HFF-Myc (cell line): ENCODE measurements at regions not wholly inside any gene's neighbourhood (a gene's known extent, or its start where the extent isn't known, plus 50 kb on each side); places are given as distances from the start of the nearest gene placed in this dataset.

Source experiments
- DNase-seq: peaks from one replicate; pipeline ENCODE4 v3.0.0-alpha.2; 2011; ENCODE audit warnings: low read depth; ENCODE audit errors: extremely low read depth
- H3K4me3 ChIP-seq: replicated peaks from 2 replicates; pipeline ENCODE4 v1.5.1; 2011; ENCODE audit warnings: low read depth, mild to moderate bottlenecking, control low read depth, low read length
- TF ChIP-seq, protein P1 (sequence below): IDR thresholded peaks from 2 replicates; pipeline ENCODE4 v1.5.1; 2012; ENCODE audit warnings: mild to moderate bottlenecking, low read depth, low read length, control low read depth; ENCODE audit errors: missing control alignments

DNA sequence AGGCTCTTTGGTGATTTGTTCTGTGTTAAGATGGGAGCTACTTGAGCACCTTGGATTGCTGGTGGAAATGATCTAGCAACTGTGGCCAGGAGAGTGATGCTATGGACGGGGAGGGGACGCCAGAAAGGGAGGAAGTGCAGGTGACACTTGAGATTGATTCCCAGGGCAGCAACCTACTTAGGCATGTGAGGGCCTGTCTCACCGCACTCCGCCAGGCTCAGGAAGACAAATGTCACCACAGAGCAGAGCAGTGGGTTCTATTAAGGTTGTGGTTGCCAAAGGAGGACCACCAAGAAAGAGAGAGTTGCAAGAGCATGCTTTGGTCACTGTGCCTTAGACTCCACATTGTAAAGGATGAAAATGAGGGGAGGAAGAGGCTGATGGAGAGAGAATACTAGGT lies 404.3 kb downstream of the IRX1 start:
- no peak overlapping the region for H3K4me3 ChIP-seq
- DNase-seq: no peak
- TF ChIP-seq, protein P1, sequence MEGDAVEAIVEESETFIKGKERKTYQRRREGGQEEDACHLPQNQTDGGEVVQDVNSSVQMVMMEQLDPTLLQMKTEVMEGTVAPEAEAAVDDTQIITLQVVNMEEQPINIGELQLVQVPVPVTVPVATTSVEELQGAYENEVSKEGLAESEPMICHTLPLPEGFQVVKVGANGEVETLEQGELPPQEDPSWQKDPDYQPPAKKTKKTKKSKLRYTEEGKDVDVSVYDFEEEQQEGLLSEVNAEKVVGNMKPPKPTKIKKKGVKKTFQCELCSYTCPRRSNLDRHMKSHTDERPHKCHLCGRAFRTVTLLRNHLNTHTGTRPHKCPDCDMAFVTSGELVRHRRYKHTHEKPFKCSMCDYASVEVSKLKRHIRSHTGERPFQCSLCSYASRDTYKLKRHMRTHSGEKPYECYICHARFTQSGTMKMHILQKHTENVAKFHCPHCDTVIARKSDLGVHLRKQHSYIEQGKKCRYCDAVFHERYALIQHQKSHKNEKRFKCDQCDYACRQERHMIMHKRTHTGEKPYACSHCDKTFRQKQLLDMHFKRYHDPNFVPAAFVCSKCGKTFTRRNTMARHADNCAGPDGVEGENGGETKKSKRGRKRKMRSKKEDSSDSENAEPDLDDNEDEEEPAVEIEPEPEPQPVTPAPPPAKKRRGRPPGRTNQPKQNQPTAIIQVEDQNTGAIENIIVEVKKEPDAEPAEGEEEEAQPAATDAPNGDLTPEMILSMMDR: no peak

DNA sequence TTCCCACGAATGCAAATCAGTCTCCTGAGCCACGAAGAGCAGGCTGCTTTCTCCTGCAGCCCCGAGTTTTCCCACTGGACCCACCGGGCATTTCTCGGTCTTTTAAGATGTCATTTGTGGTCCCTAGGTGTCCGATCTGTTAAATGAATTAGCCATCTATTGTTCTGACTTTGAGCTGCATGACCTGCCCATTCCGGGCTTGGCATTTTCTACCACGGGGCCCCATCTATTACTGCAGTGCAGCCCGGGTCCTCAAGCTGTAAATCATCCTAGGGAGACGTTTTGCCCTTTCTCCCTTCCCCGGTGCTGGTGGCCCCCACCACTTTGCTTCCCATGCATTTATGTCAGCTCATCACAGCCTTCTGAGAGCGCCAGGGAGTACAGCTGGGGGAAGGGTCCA lies 405.4 kb downstream of the IRX1 start:
- TF ChIP-seq, protein P1: no peak
- DNase-seq: no peak
- no peak overlapping the region for H3K4me3 ChIP-seq

DNA sequence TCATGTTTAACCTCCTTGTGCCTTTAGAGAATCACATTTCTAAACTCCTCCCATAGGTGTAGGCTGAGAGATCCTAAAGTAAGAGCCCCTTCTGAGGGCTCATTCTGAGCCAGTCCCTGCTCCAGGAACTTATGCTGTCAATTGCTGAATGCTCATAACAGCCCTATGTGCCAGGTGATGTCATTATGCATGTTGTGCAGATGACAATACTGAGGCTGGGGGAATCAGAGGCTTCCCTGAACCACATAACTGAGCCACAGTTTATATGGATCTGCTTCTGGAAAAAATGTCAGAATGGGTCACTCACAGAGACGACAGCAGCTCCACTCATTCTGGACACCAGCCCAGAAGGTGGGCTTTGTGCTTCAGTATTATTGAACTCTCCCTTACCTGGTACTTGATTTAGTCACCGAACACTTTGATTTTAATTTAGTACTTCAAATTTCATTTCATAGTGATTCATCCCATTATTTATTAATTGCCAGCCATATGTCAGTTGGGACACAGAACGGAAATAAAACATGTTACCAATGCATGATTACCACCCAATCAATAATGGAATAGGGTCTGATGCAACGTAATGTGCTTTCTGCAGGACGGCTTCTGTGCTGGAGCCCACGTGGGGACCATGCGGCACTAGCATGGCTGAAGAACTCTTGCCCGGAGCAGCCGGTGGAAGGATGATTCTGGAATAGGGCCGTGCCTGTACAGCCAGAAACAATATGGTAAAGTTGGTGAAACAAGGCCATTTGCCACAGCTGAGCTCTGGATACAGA lies 406.3 kb downstream of the IRX1 start:
- TF ChIP-seq, protein P1: no peak
- DNase-seq: no peak

DNA sequence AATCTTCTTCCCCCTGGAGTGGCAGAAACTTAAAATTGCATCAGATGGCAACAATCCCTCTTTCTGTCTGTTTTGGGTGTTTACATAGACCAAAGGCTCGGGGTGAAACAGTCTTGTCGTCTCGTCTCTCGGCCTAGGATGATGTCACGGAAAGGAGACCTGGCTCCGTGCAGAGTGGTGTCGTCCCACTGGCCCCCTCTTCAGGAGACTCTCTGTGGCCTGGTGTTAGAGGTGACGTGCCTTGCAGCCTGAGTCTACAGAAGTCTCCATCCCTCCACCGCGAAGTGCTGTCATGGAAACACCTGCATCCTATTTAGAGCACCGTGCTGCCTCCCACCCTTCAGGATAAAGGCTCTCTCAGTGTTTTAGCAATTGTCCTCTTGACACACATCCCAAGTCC lies 409.7 kb downstream of the IRX1 start:
- TF ChIP-seq, protein P1: no peak
- no peak overlapping the region for H3K4me3 ChIP-seq
- DNase-seq: no peak

More for the DNA sequence above, 406.3 kb downstream of the IRX1 start:
- H3K4me3 ChIP-seq: no peak overlapping the region

DNA sequence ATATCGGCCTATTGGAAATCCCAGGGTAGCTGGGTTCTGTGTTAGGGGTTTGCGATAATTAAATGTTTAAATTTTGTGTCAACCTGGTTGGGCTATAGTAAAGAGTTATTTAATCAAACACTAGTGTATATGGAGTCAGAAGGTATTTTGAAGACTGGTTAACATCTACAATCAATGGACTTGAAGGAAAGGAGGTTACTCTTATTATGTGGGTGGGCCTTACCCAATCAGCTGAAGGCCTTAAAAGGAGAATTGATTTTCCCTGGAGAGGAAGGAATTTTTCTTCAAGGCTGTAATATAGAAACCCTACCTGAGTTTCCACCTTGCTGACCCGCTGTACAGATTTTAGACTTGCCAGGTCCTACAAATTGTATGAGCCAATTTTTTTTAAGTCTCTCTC lies 411.4 kb downstream of the IRX1 start:
- TF ChIP-seq, protein P1: no peak
- no peak overlapping the region for H3K4me3 ChIP-seq
- DNase-seq: no peak

DNA sequence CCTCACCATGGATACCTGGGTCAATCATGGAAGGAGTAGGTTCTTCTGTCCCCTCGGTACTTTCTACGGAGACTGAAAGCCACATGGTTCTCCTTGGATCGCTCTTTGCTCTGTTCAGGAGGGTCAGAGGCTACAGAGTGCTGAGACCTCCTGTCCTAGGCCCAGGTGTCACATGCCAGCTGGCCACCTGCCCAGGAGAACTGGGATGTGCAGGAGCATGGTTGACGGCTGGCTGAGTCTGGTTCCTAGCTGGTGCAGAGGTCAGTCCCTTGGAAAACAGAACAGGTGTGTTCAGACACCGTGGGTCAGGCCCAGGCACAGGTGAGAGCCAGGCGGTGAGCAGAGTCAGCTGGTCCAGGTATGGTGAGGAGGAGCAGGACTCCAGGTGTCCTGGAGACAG lies 416.3 kb downstream of the IRX1 start:
- H3K4me3 ChIP-seq: no peak overlapping the region
- TF ChIP-seq, protein P1: no peak
- no peak for DNase-seq
